Keratinocyte (primary cell): ENCODE measurements at regions not wholly inside any gene's neighbourhood (a gene's known extent, or its start where the extent isn't known, plus 50 kb on each side); places are given as distances from the start of the nearest gene placed in this dataset.

ENCODE experiments used
- DNase-seq: peaks from one replicate; pipeline ENCODE4 v3.0.0-alpha.2; 2011; ENCODE audit warnings: low read depth, missing footprints, low spot score
- FAIRE-seq: peaks from 2 replicates; lab custom pipeline; 2011; peaks lifted over from hg19 to GRCh38; lab: Jason Lieb, UNC
- H2AFZ ChIP-seq: 2 replicates; pipeline ENCODE4 v1.6.0; 2012; ENCODE audit warnings: low read length, control low read depth, inconsistent platforms; ENCODE audit not compliant: control insufficient read depth
- H3K27ac ChIP-seq: 2 replicates; pipeline ENCODE4 v1.5.1; 2011; ENCODE audit warnings: low read length; ENCODE audit not compliant: control insufficient read depth, insufficient read depth
- H3K27me3 ChIP-seq: 3 replicates; pipeline ENCODE4 v1.6.0; 2011; ENCODE audit warnings: low read length; ENCODE audit not compliant: control insufficient read depth, insufficient read depth; ENCODE audit errors: extremely low read depth
- H3K36me3 ChIP-seq, 2 experiments: 2 replicates in 1 of 2; 3 replicates in 1 of 2; pipeline ENCODE4 v1.5.1; 2011; ENCODE audit warnings: low read length in 2 of 2, mild to moderate bottlenecking in 1 of 2; ENCODE audit not compliant: control insufficient read depth in 2 of 2, insufficient read depth in 2 of 2; ENCODE audit errors: extremely low read depth in 1 of 2
- H3K4me1 ChIP-seq: 3 replicates; pipeline ENCODE4 v1.5.1; 2011; ENCODE audit warnings: low read length; ENCODE audit not compliant: control insufficient read depth, insufficient read depth; ENCODE audit errors: extremely low read depth
- H3K4me2 ChIP-seq: 3 replicates; pipeline ENCODE4 v1.6.0; 2011; ENCODE audit warnings: low read depth, low read length; ENCODE audit not compliant: control insufficient read depth, insufficient read depth; ENCODE audit errors: extremely low read depth
- H3K4me3 ChIP-seq, 3 experiments: fragments of 200-600 bp in 1 of 3; sonication (generic) in 1 of 3; 2 replicates in 2 of 3; 3 replicates in 1 of 3; pipeline ENCODE4 v1.5.1; 2011 to 2016; ENCODE audit warnings: low read length in 3 of 3, mild to moderate bottlenecking in 3 of 3, control low read depth in 2 of 3, inconsistent platforms in 1 of 3, low read depth in 1 of 3, mixed read lengths in 1 of 3, mixed run types in 1 of 3, moderate library complexity in 1 of 3; ENCODE audit not compliant: control insufficient read depth in 2 of 3, insufficient read depth in 2 of 3; ENCODE audit errors: extremely low read depth in 1 of 3
- H3K79me2 ChIP-seq: 2 replicates; pipeline ENCODE4 v1.6.0; 2012; ENCODE audit warnings: low read length; ENCODE audit not compliant: control insufficient read depth, insufficient read depth
- H3K9ac ChIP-seq: 3 replicates; pipeline ENCODE4 v1.6.0; 2011; ENCODE audit warnings: low read length; ENCODE audit not compliant: control insufficient read depth, insufficient read depth; ENCODE audit errors: extremely low read depth
- H3K9me1 ChIP-seq: 3 replicates; pipeline ENCODE4 v1.6.0; 2011; ENCODE audit warnings: low read length; ENCODE audit not compliant: control insufficient read depth, insufficient read depth; ENCODE audit errors: extremely low read depth
- H3K9me3 ChIP-seq: 2 replicates; pipeline ENCODE4 v1.5.1; 2012; ENCODE audit warnings: low read depth, low read length; ENCODE audit not compliant: control insufficient read depth
- H4K20me1 ChIP-seq: 3 replicates; pipeline ENCODE4 v1.6.0; 2011; ENCODE audit warnings: low read length; ENCODE audit not compliant: control insufficient read depth, insufficient read depth; ENCODE audit errors: extremely low read depth
- EZH2 ChIP-seq: IDR thresholded peaks from one replicate; pipeline ENCODE4 v1.6.1; 2012; ENCODE audit warnings: inconsistent platforms, mild to moderate bottlenecking, low read length, moderate library complexity
- dilution Hi-C: fragments of 300-500 bp; cut with MboI; formaldehyde crosslinking; loops from one replicate; pipeline ENCODE4 v1.7.0; 2020; ENCODE audit warnings: low sequenced_read_pairs; ENCODE audit not compliant: extremely low pct_ligation_motif_present
- TF ChIP-seq, protein P1 (sequence below), 3 experiments: IDR thresholded peaks in 1 of 3; conservative IDR thresholded peaks in 1 of 3; optimal IDR thresholded peaks in 1 of 3; 2 replicates in 2 of 3; 3 replicates in 1 of 3; pipeline versions ENCODE3 to v1.5.1; 2011; ENCODE audit warnings: low read length in 3 of 3, mild to moderate bottlenecking in 3 of 3, moderate library complexity in 2 of 3, control low read depth in 1 of 3, inconsistent platforms in 1 of 3; ENCODE audit not compliant: insufficient read depth in 2 of 3; ENCODE audit errors: extremely low read depth in 1 of 3

- H3K27ac ChIP-seq, result no peak overlapping the region
- no peaks in the 10 kb centered on the region for H3K9me1 ChIP-seq
- dilution Hi-C loops, result no loop called here
- H3K4me3 ChIP-seq, result no peak overlapping the region
- H3K36me3 ChIP-seq, result no peaks in the 10 kb centered on the region
- DNase-seq (no peak), FAIRE-seq (no peak)
- no peaks in the 10 kb centered on the region for H3K9me3 ChIP-seq
- TF ChIP-seq, protein P1, sequence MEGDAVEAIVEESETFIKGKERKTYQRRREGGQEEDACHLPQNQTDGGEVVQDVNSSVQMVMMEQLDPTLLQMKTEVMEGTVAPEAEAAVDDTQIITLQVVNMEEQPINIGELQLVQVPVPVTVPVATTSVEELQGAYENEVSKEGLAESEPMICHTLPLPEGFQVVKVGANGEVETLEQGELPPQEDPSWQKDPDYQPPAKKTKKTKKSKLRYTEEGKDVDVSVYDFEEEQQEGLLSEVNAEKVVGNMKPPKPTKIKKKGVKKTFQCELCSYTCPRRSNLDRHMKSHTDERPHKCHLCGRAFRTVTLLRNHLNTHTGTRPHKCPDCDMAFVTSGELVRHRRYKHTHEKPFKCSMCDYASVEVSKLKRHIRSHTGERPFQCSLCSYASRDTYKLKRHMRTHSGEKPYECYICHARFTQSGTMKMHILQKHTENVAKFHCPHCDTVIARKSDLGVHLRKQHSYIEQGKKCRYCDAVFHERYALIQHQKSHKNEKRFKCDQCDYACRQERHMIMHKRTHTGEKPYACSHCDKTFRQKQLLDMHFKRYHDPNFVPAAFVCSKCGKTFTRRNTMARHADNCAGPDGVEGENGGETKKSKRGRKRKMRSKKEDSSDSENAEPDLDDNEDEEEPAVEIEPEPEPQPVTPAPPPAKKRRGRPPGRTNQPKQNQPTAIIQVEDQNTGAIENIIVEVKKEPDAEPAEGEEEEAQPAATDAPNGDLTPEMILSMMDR (optimal IDR thresholded peaks at IDR 0.05 in 1 of 3, IDR thresholded peaks at IDR 0.05 in 1 of 3, conservative IDR thresholded peaks at IDR 0.05 in 1 of 3; ENCODE audit: extremely low read depth in 1 of 3, insufficient read depth in 2 of 3, low read length in 3 of 3), result no peak
- no peak for TF ChIP-seq EZH2
- H3K27me3 ChIP-seq, result no peaks in the 10 kb centered on the region
- H3K9ac ChIP-seq, result no peak overlapping the region
- H3K79me2 ChIP-seq, result no peaks in the 10 kb centered on the region
- no peak overlapping the region for H3K4me2 ChIP-seq
- no peaks in the 10 kb centered on the region for H4K20me1 ChIP-seq
- peaks cover 34% of the 10 kb centered on the region for H3K4me1 ChIP-seq
- H2AFZ ChIP-seq, result no peak overlapping the region
Observed at GRCh38 chr2:64780041-64780440, 126.3 kb upstream of the SERTAD2 start.

- Histone ChIP-seq H3K79me2 (no peaks in the 10 kb centered on the region), H3K27ac (no peak overlapping the region), H3K9ac (no peak overlapping the region), H3K27me3 (no peaks in the 10 kb centered on the region), H4K20me1 (no peaks in the 10 kb centered on the region), H3K9me1 (no peaks in the 10 kb centered on the region), H3K9me3 (no peaks in the 10 kb centered on the region), H2AFZ (no peak overlapping the region), H3K4me1 (peaks cover 37% of the 10 kb centered on the region), H3K4me2 (peak overlapping the region; percentile 37), H3K4me3 (no peak overlapping the region), H3K36me3 (no peaks in the 10 kb centered on the region)
- TF ChIP-seq, protein P1 (optimal IDR thresholded peaks at IDR 0.05 in 1 of 3, IDR thresholded peaks at IDR 0.05 in 1 of 3, conservative IDR thresholded peaks at IDR 0.05 in 1 of 3; ENCODE audit: extremely low read depth in 1 of 3, insufficient read depth in 2 of 3, low read length in 3 of 3), result no peak
- no peak for TF ChIP-seq EZH2
- FAIRE-seq (no peak), DNase-seq (no peak)
- dilution Hi-C loops, result no loop called here
Observed at GRCh38 chr2:64781711-64782390, 128.1 kb upstream of the SERTAD2 start.
